GM18507 (cell line): ENCODE measurements at regions not wholly inside any gene's neighbourhood (a gene's known extent, or its start where the extent isn't known, plus 50 kb on each side); places are given as distances from the start of the nearest gene placed in this dataset.
"Not testable (repeated sequence)": the region's sequence is repeated elsewhere in the genome, so short reads cannot be mapped to it uniquely, and the experiment has no call there.

Experiments used
- DNase-seq: peaks from one replicate; pipeline ENCODE4 v3.0.0; 2011; ENCODE audit warnings: low read depth; ENCODE audit not compliant: insufficient read length; ENCODE audit errors: extremely low spot score
- FAIRE-seq: peaks from 2 replicates; lab custom pipeline; 2011; peaks lifted over from hg19 to GRCh38; lab: Jason Lieb, UNC

DNA sequence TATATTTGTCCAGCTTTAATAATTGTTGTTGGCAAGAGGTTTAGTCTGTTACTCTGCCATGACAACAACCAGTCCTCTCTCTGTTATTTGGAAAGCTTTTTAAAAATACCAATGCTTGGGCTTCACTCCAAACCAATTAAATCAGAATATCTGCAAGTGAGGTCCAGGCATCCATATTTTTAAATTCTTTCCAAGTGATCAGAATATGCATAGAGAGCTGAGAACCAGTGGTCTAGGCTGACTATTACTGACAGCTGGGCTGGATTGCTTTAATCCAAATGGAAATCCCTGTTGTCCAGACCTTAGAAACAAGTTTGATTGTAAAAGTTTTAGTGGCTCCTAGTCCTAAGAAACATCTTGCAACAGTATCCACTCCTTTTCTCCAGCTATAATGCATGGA is 1059.7 kb upstream of the ACVR2A start:
- DNase-seq, result no peak
- FAIRE-seq, result no peak

DNA sequence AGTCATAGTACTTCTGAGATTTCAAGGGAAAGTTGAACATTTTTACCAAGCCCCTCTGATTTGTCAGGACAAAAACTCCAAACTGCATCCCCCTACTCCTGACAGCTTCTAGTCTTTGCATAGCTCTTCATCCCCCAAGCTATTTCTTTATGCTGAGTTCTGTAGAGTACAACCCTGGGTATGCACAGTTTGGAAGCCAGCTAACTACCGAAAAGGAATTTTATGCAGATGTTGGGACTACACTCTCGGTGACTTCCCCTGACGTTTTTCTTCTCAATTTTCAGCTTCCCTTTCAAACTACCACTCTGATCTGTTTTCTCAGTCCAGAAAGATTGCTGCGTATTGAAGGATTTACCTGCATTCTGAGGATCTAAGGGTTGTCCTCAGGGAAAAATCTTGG is 1060.2 kb upstream of the ACVR2A start:
- no peak for DNase-seq

DNA sequence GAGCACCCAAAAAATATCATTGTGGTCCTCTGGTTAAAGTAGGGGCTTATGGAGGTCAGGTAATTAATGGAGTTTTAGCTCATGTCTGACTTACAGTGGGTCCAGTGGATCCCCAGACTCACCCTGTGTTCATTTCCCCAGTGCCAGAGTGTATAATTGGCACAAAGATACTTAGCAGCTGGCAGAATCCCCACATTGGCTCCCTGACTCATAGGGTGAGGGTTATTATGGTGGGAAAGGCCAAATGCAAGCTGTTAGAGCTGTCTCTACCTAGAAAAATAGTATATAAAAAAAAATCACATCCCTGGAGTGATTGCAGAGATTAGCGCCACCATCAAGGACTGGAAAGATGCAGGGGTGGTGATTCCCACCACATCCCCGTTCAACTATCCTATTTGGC is 1067.6 kb upstream of the ACVR2A start:
- no peak for DNase-seq
- FAIRE-seq, result no peak

More for the DNA sequence above, 1060.2 kb upstream of the ACVR2A start:
- FAIRE-seq, result no peak

DNA sequence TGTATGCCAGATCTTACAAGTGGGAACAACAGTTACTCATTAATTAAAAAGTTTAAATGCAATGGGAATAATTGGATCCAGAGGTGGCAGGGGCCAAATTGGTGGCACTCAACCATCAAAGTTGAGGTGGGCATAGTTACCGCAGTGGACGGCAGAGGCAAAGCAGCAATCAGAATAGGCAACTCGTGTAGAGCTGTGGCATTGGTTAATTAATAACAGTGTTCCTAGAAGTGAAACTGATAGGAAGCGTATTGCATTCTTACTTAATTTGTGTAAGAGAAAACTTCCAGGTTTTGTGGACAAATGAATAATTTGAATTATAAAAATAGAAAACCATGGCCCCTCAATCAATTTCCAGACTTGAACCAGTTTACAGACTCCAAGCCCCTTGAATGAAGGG is 1068.2 kb upstream of the ACVR2A start:
- DNase-seq, result no peak
- no peak for FAIRE-seq

DNA sequence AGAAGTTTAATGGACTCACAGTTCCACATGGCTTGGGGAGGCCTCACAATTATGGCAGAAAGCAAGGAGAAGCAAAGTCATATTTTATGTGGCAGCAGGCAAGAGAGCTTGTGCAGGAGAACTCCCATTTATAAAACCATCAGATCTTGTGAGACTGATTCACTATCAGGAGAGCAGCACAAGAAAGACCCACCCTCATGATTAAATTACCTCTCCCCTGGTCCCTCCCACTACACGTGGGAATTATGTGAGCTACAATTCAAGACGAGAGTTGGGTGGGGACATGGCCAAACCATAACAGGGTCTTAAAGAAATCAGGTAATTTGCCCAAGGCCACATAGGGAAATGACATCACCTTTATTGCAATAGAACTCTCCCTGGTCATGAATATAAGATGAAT is 1073.3 kb upstream of the ACVR2A start:
- no peak for DNase-seq
- no peak for FAIRE-seq

DNA sequence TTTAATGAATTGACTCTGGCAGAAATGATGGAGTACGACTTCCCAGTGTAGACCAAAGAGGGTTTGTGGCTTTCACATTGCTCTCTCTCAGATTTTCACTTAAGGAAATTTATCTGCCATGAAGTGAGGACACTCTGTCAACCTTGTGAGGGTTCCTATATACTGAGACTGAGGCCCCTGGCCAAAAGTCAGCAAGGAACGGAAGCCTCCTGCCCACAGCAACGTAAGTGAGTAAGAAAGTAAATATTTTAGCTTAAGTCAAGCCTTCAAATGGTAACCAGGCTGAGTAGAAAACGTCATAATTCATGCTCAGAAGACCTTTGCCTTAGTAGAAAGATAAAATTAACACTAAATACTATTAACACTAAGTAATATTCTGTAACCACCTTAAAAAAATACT is 1080.5 kb upstream of the ACVR2A start:
- FAIRE-seq, result no peak
- DNase-seq, result no peak

DNA sequence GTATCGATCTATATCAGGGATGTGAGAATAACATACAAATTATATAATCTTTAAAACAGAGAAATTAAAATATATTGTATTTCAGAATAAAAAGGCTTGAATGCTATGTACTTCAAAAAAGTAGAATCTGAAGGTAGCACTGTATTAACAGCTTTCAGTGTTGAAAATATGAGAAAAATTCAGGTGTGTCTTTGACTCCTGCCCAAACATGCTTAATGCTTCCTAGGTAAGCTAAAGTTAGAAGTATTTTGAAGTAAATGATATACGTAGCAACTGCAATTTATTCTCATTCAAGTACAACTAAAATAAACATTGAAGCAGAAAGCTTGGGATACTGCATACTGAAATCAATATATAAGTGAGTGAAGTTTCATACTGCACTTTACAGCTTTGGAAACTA is 1082.0 kb upstream of the ACVR2A start:
- DNase-seq, result no peak
- no peak for FAIRE-seq

DNA sequence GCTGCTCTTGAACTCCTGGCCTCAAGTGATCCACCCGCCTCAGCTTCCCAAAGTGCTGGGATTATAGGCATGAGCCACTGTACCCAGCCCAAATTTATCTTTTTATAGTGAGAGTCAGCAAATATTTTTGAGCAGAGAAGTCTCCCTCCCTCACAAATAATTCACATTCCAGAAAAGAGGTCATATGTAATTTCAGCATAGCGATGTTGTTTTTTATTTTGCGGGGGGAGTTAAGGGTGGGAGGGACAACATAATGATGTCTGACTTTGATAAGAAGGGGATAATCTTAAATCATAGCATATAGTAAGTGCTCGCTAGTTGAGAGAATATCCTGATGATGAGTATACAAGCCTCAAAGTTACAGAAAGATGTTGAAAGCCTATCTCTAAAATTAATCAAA is 1090.2 kb upstream of the ACVR2A start:
- FAIRE-seq, result no peak
- no peak for DNase-seq

DNA sequence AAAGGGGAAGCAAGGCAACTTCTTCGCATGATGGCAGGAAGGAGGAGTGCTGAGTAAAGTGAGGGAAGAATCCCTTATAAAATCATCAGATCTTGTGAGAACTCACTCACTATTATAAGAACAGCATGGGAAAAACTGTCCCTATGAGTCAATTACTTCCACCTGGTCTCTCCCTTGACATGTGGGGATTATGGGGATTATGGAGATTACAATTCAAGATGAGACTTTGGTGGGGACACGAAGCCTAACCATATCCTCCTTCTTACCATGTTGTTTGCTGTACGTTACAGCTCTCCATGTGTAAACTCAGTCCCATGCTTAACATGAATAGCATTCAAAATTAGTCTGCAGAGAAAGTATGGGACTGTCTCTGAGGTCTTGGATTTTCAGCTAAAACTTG is 1096.8 kb upstream of the ACVR2A start:
- no peak for FAIRE-seq
- DNase-seq, result no peak

DNA sequence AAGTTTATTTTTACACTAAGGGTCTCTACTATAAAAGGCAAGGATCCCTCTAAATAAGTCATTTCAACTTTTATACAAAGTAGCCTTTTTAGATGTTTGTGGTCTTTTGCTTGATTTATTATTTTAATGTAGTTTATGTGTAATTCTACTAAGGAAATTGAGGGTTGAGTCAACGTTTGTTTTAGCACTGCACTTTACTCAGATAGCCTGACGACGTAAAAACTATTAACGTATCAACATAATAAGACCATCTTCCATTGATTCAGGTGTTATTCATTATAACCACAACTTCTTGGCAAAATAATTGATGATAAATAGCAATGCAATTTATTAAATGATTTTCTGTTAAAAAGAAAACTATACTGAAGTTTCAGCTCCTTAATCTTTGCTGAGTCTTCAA is 1103.6 kb upstream of the ACVR2A start:
- FAIRE-seq (no peak), DNase-seq (no peak)

DNA sequence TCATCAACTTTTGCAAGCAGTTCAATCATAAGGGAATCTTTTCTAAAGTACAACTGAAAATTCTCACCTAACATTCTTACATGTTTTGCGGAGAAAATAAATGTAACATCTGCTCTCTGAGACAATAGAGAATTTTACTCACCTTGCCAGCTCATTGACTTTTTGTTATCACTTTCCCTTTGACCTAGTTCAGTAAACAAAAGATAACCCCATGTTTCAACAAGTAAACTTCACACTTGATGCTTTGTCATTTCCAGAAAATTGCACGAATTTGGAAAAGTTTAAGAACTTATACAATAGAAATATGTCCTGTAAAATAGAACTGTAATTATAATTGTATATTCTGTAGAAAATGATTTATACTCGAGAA is 1110.0 kb upstream of the ACVR2A start:
- no peak for FAIRE-seq
- DNase-seq, result no peak

DNA sequence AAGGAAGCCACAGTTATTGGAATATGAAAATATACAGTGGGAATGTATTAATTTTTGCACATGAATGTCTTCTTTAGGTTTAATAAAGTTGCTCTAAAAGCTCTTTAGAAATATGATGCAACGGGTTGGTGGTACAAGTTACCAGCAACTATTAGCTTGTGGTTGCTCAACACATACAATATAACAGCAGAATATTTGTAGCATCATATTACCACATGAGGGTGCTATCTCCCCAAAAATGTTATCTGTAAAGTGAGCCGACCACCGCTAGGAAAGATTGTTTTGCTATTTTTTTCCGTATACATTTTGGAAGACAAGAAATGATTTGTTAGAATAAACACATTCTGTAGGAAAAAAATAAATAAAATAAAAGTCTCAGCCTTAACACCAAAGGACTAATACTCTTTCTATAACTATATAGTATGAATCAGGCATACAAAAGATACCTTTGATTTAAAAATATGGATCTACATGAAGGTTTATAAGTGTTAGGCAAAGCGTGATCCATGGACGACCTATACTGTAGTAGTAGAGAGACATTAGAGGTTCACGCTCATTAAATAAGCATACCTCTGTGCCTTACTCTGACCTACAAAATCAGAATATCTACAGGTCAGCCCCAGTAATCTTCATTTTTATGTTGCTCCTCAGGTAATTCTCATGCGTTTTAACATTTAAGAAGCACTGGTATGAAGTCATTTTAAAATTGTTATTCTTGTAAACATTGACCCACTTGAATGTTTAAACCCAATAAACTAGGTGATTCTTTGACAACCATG is 1110.6 kb upstream of the ACVR2A start:
- no peak for DNase-seq

DNA sequence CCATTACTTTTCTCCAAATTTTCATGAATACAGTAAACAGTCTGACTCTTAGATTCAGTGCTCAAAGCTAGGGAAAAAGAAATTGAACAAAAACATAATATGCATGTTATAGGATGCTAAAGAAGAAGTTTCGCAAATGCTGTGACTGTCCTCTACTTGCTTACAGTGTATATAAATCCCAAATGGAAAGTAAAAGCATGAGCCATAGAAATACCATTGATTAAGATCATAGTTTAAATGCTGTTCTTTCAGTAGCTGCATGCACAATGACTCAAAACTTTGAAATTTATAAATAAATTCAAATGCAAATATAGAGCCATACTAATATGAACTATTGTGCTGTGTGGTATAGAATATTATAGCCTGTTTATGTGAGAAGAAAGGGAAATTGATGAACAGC is 1113.9 kb upstream of the ACVR2A start:
- DNase-seq (no peak), FAIRE-seq (no peak)

More for the DNA sequence above, 1110.6 kb upstream of the ACVR2A start:
- peak; percentile 47 for FAIRE-seq

DNA sequence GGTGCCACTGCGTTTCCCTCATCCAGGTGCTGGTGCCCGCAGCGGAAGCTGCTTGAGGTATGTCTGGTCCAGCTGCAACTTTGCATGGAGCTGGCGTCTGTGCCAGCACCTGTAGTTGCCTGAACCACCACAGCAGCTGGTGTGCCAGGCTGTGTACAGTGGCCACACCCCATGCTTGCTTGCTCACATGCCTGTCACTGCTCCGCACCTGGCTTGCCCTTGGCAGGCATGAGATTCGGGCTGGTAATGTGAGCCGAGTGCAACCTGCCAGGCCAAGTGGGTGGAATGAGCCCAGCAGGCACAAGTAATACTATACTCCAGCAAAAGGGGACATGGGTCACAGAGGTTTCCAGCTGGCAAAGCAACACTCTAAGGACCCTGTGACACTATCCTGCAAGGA is 1123.3 kb upstream of the ACVR2A start:
- no peak for FAIRE-seq
- DNase-seq, result no peak

DNA sequence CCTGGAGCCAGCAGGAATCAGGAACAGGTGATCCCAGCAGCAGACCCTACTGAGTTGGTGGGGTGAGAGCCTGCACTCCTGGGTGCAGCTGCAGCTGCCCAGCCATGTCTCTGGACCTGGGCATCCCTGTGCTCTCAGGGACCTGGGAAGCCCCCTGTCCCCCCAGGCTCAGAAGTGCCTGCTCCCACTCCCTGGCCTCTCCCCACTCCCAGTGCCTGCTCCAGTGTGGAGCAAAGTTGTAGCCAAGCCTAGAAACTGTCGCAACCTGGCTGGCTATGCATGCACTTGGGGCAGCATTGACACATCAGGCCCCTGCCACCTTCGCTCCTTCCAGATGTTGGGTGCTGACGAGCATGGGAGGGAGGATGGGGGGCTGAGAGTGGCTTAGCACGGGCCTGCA is 1124.7 kb upstream of the ACVR2A start:
- FAIRE-seq (no peak), DNase-seq (no peak)

DNA sequence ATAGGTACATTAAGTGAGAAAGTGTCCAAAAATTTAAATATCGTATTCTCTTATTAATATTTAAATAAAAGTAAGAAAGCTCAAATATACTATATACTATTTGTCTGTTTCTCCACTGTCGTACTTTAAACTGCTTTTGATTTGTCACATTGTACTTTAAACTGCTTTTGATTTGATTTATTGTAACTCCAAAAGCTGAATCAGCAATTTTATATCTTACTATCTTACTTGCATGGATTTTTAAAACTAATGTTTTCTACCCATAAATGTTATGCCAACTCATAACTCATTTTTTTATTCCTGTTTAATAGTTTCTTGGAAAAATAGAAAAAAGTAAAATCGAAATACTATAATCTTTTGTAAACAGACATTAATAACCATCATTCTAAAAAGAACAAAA is 1128.2 kb upstream of the ACVR2A start:
- FAIRE-seq (no peak), DNase-seq (no peak)

DNA sequence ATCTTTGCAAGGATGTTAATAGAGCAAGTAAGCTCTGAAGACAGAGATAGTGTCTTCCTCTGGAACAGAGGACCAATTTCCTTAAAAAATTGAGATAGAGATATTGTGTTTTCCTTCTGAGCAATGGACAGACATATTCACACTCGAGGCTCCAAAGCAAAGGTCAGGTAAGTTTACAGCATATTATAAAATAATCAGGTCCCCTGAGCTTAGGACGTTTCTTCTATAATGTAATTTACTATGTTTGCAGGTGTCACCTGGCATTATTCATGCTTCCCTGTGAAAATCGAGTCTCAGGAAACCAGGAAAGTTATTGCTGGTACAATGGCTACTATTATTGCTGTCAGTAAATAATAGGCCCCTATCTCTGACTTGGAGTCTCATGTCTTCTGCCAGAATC is 1135.8 kb upstream of the ACVR2A start:
- DNase-seq (no peak), FAIRE-seq (no peak)

DNA sequence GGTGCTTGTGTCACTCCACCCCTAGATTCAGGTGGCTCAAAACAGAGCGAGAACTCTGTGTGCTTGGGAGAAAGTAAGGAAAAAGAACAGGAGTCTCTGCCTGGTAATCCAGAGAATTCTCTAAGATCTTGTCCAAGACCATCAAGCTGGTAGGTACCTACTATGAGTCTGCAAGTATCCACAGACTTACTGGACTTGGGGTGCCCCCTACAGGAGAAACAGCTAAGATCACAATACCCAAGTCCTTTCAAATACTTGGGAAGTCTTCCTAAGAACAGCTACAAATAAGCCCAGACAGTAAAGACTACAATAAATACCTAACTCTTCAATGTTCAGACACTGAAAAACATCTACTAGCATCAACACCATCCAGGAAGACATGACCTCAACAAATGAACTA is 1143.6 kb upstream of the ACVR2A start:
- FAIRE-seq (no peak), DNase-seq (no peak)

DNA sequence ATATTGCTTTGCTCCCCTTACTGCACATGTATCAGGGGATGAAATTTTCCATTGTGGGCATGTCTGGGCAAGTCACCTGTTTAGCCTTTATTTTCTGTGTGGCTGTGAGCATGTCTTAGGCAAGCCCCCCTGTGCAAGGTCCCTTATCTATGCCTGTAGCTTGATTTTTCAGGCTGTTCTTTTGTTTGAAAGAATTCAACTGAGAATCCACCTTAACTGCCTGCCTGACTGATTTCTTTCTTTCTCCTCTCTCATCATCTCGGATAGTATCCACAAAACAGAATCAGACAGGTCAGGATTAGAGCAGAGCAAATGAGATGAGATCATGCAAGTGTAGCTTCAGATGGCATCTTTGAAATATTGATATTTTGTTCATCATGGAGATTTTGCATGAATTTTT is 1147.5 kb upstream of the ACVR2A start:
- DNase-seq (no peak), FAIRE-seq (no peak)

DNA sequence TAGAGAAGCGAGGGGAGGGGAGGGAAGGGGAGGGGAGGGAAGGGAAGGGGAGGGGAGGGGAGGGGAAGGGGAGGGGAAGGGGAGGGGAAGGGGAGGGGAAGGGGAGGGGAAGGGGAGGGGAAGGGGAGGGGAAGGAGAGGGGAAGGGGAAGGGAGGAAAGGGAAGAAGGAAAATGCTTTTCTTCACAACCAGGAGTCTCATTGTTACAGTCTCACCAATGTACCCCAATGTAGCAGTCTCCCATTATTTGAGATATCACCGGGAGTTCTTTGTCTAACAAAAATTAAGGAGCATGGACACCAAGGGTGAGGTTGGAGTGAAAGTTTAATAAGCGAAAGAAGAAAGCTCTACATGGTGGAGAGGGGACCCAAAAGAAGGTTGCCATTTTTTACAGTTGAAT is 1148.0 kb upstream of the ACVR2A start:
- not testable (repeated sequence) for FAIRE-seq

DNA sequence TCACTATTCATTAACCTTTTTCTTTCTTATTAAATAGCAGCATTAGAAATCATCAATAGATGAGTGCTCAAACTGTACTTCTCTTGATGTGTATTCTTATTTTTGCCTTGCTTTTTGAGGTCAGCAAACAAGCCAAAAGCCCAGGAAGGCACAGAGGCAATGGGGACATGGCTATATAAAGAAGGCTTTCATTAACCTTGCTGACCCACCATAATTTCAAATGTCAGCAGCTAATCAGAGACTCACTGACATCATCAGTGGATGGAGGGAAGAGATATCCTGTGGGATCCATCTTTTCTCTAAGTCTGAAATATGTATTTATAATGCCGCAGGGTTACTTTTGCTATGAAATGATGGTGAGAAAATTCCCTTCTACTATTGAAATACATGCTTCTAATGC is 1162.8 kb upstream of the ACVR2A start:
- FAIRE-seq, result no peak
- DNase-seq, result no peak

More for the DNA sequence above, 1148.0 kb upstream of the ACVR2A start:
- DNase-seq, result not testable (repeated sequence)

DNA sequence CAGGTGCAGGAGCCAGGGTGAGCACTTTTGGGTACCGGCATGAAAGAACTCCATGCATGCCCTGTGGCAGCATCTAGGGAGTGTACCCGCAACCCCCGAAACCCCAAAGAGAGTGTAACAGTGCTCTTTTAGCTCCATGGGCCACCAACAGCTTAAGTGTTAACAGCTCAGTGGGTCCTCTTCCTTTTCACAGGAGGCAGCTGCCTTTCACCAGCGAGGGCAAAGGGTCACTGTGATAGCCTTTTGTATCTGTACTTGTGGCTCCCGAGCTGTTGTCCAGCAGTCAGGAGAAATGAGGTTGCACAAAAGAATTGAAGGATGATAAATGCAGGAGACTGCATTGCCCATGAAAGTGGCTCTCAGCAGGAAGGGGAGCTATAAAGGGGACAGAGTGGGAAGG is 1166.3 kb upstream of the ACVR2A start:
- DNase-seq (no peak), FAIRE-seq (no peak)
